ENCODE measurements at regions not wholly inside any gene's neighbourhood (a gene's known extent, or its start where the extent isn't known, plus 50 kb on each side); places are given as distances from the start of the nearest gene placed in this dataset.

- no peak overlapping the region for H3K4me3 ChIP-seq
- H3K27ac Mint-ChIP-seq: no peak overlapping the region
- H3K79me2 ChIP-seq (ENCODE audit: low read depth): no peaks in the 10 kb centered on the region
- H3K9me3 Mint-ChIP-seq: no peaks in the 10 kb centered on the region
- H2AFZ ChIP-seq (replicated peaks): no peak overlapping the region
- no peak overlapping the region for H3K27ac ChIP-seq
- DNase-seq (ENCODE audit: low spot score): no peak
- no peak overlapping the region for H3K4me2 ChIP-seq
- H3K4me1 ChIP-seq: no peaks in the 10 kb centered on the region
- no peaks in the 10 kb centered on the region for H3K27me3 ChIP-seq
- H3K9ac ChIP-seq: no peak overlapping the region
- H3K27me3 Mint-ChIP-seq (ENCODE audit: insufficient read depth, low read depth): no peaks in the 10 kb centered on the region
- no peaks in the 10 kb centered on the region for H3F3A ChIP-seq (ENCODE audit: low read depth)
- TF ChIP-seq EZH2phosphoT487 (IDR thresholded peaks at IDR 0.05): no peak
- TF ChIP-seq CTCF (IDR thresholded peaks at IDR 0.05): no peak
- no peak for TF ChIP-seq EZH2 (IDR thresholded peaks at IDR 0.05)
- H3K9me3 ChIP-seq (ENCODE audit: low read depth): no peaks in the 10 kb centered on the region
- no peak overlapping the region for H3K4me3 Mint-ChIP-seq
- no peaks in the 10 kb centered on the region for H3K36me3 ChIP-seq
- H4K20me1 ChIP-seq (ENCODE audit: low read depth): no peaks in the 10 kb centered on the region
- no peaks in the 10 kb centered on the region for H3K36me3 Mint-ChIP-seq
- H3K4me1 Mint-ChIP-seq: no peaks in the 10 kb centered on the region
Observed at GRCh38 chr11:111098091-111098490, 147.4 kb upstream of the POU2AF2 start.

- no peak for TF ChIP-seq CTCF (IDR thresholded peaks at IDR 0.05)
- no peak for TF ChIP-seq EZH2phosphoT487 (IDR thresholded peaks at IDR 0.05)
- TF ChIP-seq EZH2 (IDR thresholded peaks at IDR 0.05): no peak
- H3K4me3 Mint-ChIP-seq: no peak overlapping the region
- DNase-seq (ENCODE audit: low spot score): peak; percentile 3
- Histone ChIP-seq H3K4me1 (no peaks in the 10 kb centered on the region), H4K20me1 (ENCODE audit: low read depth) (no peaks in the 10 kb centered on the region), H3F3A (ENCODE audit: low read depth) (no peaks in the 10 kb centered on the region), H2AFZ (replicated peaks) (peak overlapping the region; percentile 72), H3K79me2 (ENCODE audit: low read depth) (no peaks in the 10 kb centered on the region), H3K27ac (no peak overlapping the region), H3K36me3 (no peaks in the 10 kb centered on the region), H3K27me3 (no peaks in the 10 kb centered on the region), H3K4me2 (no peak overlapping the region), H3K9ac (no peak overlapping the region), H3K9me3 (ENCODE audit: low read depth) (no peaks in the 10 kb centered on the region), H3K4me3 (no peak overlapping the region)
- H3K9me3 Mint-ChIP-seq: no peaks in the 10 kb centered on the region
- no peaks in the 10 kb centered on the region for H3K36me3 Mint-ChIP-seq
- no peaks in the 10 kb centered on the region for H3K4me1 Mint-ChIP-seq
- H3K27ac Mint-ChIP-seq: no peak overlapping the region
- H3K27me3 Mint-ChIP-seq (ENCODE audit: insufficient read depth, low read depth): no peaks in the 10 kb centered on the region
Observed at GRCh38 chr11:111097191-111097590, 148.3 kb upstream of the POU2AF2 start.

GRCh38 chr11:111095327-111095726 is 150.2 kb upstream of the POU2AF2 start:
- H3K27ac Mint-ChIP-seq: no peak overlapping the region
- peaks cover 11% of the 10 kb centered on the region for H3K4me1 Mint-ChIP-seq
- no peaks in the 10 kb centered on the region for H3K9me3 Mint-ChIP-seq
- Histone ChIP-seq H3K79me2 (ENCODE audit: low read depth) (no peaks in the 10 kb centered on the region), H3K9ac (no peak overlapping the region), H3K27ac (no peak overlapping the region), H3K4me1 (no peaks in the 10 kb centered on the region), H3F3A (ENCODE audit: low read depth) (no peaks in the 10 kb centered on the region), H4K20me1 (ENCODE audit: low read depth) (no peaks in the 10 kb centered on the region), H3K4me3 (no peak overlapping the region), H3K4me2 (no peak overlapping the region), H3K27me3 (no peaks in the 10 kb centered on the region), H3K36me3 (no peaks in the 10 kb centered on the region), H3K9me3 (ENCODE audit: low read depth) (no peaks in the 10 kb centered on the region), H2AFZ (replicated peaks) (no peak overlapping the region)
- TF ChIP-seq EZH2phosphoT487 (IDR thresholded peaks at IDR 0.05) (no peak), EZH2 (IDR thresholded peaks at IDR 0.05) (no peak), CTCF (IDR thresholded peaks at IDR 0.05) (no peak)
- no peak overlapping the region for H3K4me3 Mint-ChIP-seq
- no peak for DNase-seq (ENCODE audit: low spot score)
- no peaks in the 10 kb centered on the region for H3K36me3 Mint-ChIP-seq
- no peaks in the 10 kb centered on the region for H3K27me3 Mint-ChIP-seq (ENCODE audit: insufficient read depth, low read depth)

- no peak overlapping the region for H3K9ac ChIP-seq
- H3K4me3 Mint-ChIP-seq: no peak overlapping the region
- no peaks in the 10 kb centered on the region for H3K36me3 Mint-ChIP-seq
- no peaks in the 10 kb centered on the region for H3K27me3 Mint-ChIP-seq (ENCODE audit: insufficient read depth, low read depth)
- H3K27ac Mint-ChIP-seq: no peak overlapping the region
- H3K9me3 ChIP-seq (ENCODE audit: low read depth): no peaks in the 10 kb centered on the region
- no peaks in the 10 kb centered on the region for H3K4me1 ChIP-seq
- no peaks in the 10 kb centered on the region for H3K79me2 ChIP-seq (ENCODE audit: low read depth)
- H3K4me1 Mint-ChIP-seq: peaks cover 11% of the 10 kb centered on the region
- H3K4me2 ChIP-seq: no peak overlapping the region
- no peaks in the 10 kb centered on the region for H4K20me1 ChIP-seq (ENCODE audit: low read depth)
- no peak for DNase-seq (ENCODE audit: low spot score)
- H2AFZ ChIP-seq (replicated peaks): no peak overlapping the region
- TF ChIP-seq EZH2phosphoT487 (IDR thresholded peaks at IDR 0.05) (no peak), CTCF (IDR thresholded peaks at IDR 0.05) (no peak), EZH2 (IDR thresholded peaks at IDR 0.05) (no peak)
- H3K9me3 Mint-ChIP-seq: no peaks in the 10 kb centered on the region
- H3K27me3 ChIP-seq: no peaks in the 10 kb centered on the region
- no peak overlapping the region for H3K27ac ChIP-seq
- no peaks in the 10 kb centered on the region for H3F3A ChIP-seq (ENCODE audit: low read depth)
- no peak overlapping the region for H3K4me3 ChIP-seq
- no peaks in the 10 kb centered on the region for H3K36me3 ChIP-seq
Observed at GRCh38 chr11:111093061-111093460, 152.5 kb upstream of the POU2AF2 start.
